ENCODE measurements at regions not wholly inside any gene's neighbourhood (a gene's known extent, or its start where the extent isn't known, plus 50 kb on each side); places are given as distances from the start of the nearest gene placed in this dataset.

GRCh38 chr10:127648885-127649284 lies 88.1 kb upstream of the FOXI2 start:
- no peaks in the 10 kb centered on the region for H4K20me1 ChIP-seq (replicated peaks in 1 of 2; ENCODE audit: control insufficient read depth in 1 of 2, insufficient read depth in 2 of 2, low read length in 2 of 2)
- H3K23me2 ChIP-seq (ENCODE audit: low read depth, low read length) = no peaks in the 10 kb centered on the region
- H2BK15ac ChIP-seq (ENCODE audit: low read length) = no peak overlapping the region
- no peak overlapping the region for H2BK120ac ChIP-seq (replicated peaks; ENCODE audit: low read depth, low read length)
- ChIA-PET CTCF (ENCODE audit: partially characterized antibody) (interaction anchor here (0.6 to 2.6 kb wide), 20 partner anchors 9 to 415 kb away, joined by 3 to 22 read pairs (median 4); no protein-coding TSS in a partner anchor), POLR2A (ENCODE audit: partially characterized antibody) (interaction anchor here (1.0 kb wide), 1 partner anchor 14 kb away, joined by 3 read pairs; no protein-coding TSS in a partner anchor)
- no peaks in the 10 kb centered on the region for H3K79me2 ChIP-seq (ENCODE audit: control insufficient read depth in 1 of 2, insufficient read depth in 2 of 2, low read length in 2 of 2)
- H2BK20ac ChIP-seq (ENCODE audit: low read length) = no peak overlapping the region
- no peak overlapping the region for H2BK5ac ChIP-seq (ENCODE audit: low read depth, low read length)
- H3K23ac ChIP-seq (ENCODE audit: insufficient read length) = no peak overlapping the region
- H3K14ac ChIP-seq (ENCODE audit: insufficient read length) = no peak overlapping the region
- no peak overlapping the region for H3K9ac ChIP-seq (replicated peaks in 1 of 4; ENCODE audit: extremely low read depth in 1 of 4, low read depth in 3 of 4, low read length in 3 of 4)
- H2AFZ ChIP-seq (ENCODE audit: low read length) = no peak overlapping the region
- no peak overlapping the region for H3K4me3 ChIP-seq (ENCODE audit: extremely low read depth in 1 of 4, insufficient read depth in 2 of 4, low read depth in 3 of 4, low read length in 4 of 4)
- no peak overlapping the region for H3K27ac ChIP-seq (ENCODE audit: low read depth, low read length)
- no peaks in the 10 kb centered on the region for H3K79me1 ChIP-seq (ENCODE audit: low read depth, low read length)
- FAIRE-seq (no peak), DNase-seq (ENCODE audit: low read depth in 1 of 2, low spot score in 2 of 2) (no peak)
- no peak overlapping the region for H3K56ac ChIP-seq (replicated peaks; ENCODE audit: insufficient read length, low read depth, low read length)
- H4K91ac ChIP-seq (replicated peaks; ENCODE audit: insufficient read length, low read length) = no peak overlapping the region
- no peak overlapping the region for H2BK12ac ChIP-seq (ENCODE audit: low read depth, low read length)
- no peak overlapping the region for H3K18ac ChIP-seq (ENCODE audit: extremely low read depth, low read length)
- no peak overlapping the region for H4K5ac ChIP-seq (ENCODE audit: insufficient read length, low read depth, low read length)
- H3K36me3 ChIP-seq (ENCODE audit: control insufficient read depth in 2 of 4, insufficient read depth in 4 of 4, low read length in 3 of 4) = no peaks in the 10 kb centered on the region
- TF ChIP-seq SIX5 (IDR thresholded peaks at IDR 0.05; ENCODE audit: low read depth, low read length) = no peak
- no peak for TF ChIP-seq RAD21 (IDR thresholded peaks at IDR 0.05 in 1 of 2, conservative IDR thresholded peaks at IDR 0.05 in 1 of 2; ENCODE audit: low read depth in 2 of 2, low read length in 2 of 2)
- TF ChIP-seq ASH2L (IDR thresholded peaks at IDR 0.05; ENCODE audit: low read length) = no peak
- TF ChIP-seq TAF7 (optimal IDR thresholded peaks at IDR 0.05; ENCODE audit: borderline replicate concordance, low read depth, low read length) = no peak
- TF ChIP-seq HDAC6 (IDR thresholded peaks at IDR 0.05; ENCODE audit: low read depth, low read length) = no peak
- no peak for TF ChIP-seq EZH2 (IDR thresholded peaks at IDR 0.05; ENCODE audit: low read depth, low read length, severe bottlenecking)
- no peak for TF ChIP-seq POLR2A (IDR thresholded peaks at IDR 0.05; ENCODE audit: control extremely low read depth in 1 of 2, low read depth in 2 of 2, low read length in 2 of 2)
- TF ChIP-seq TAF1 (IDR thresholded peaks at IDR 0.05; ENCODE audit: low read depth, low read length) = no peak
- TF ChIP-seq ZNF274 (IDR thresholded peaks at IDR 0.05; ENCODE audit: borderline replicate concordance, extremely low read depth, low read length) = no peak
- H3K4me1 ChIP-seq (replicated peaks in 1 of 4; ENCODE audit: control insufficient read depth in 3 of 4, insufficient read depth in 4 of 4, low read length in 3 of 4) = no peaks in the 10 kb centered on the region
- H2AK5ac ChIP-seq (ENCODE audit: low read depth, low read length) = no peak overlapping the region
- H3K9me3 ChIP-seq (ENCODE audit: insufficient read depth in 2 of 2, low read depth in 1 of 2, low read length in 1 of 2) = no peaks in the 10 kb centered on the region
- no peak overlapping the region for H4K8ac ChIP-seq (ENCODE audit: extremely low read depth, insufficient read depth, low read length)
- H3K27me3 ChIP-seq (replicated peaks in 1 of 4; ENCODE audit: control insufficient read depth in 3 of 4, extremely low read depth in 1 of 4, insufficient read depth in 3 of 4, low read length in 3 of 4) = no peaks in the 10 kb centered on the region
- H3K4me2 ChIP-seq (ENCODE audit: insufficient read depth in 1 of 2, low read depth in 2 of 2, low read length in 2 of 2) = no peak overlapping the region
- WGBS, 2 experiments (ENCODE audit: extremely low coverage in 1 of 2, insufficient coverage in 1 of 2, insufficient read length in 1 of 2, insufficient replicate concordance in 2 of 2, low coverage in 1 of 2, low lambda C conversion rate in 2 of 2, missing lambda C conversion rate in 1 of 2) = 89% methylated on average over 3 of the region's 3 CpGs; no CpG with 5 or more reads in 1 of the 2 experiments
- H3K4ac ChIP-seq (replicated peaks; ENCODE audit: insufficient read length, low read depth, low read length) = no peak overlapping the region
